PFSK-1 (cell line): ENCODE measurements at regions not wholly inside any gene's neighbourhood (a gene's known extent, or its start where the extent isn't known, plus 50 kb on each side); places are given as distances from the start of the nearest gene placed in this dataset.

Experiments
- FOXP2 ChIP-seq: optimal IDR thresholded peaks from 2 replicates; pipeline ENCODE3; 2011; ENCODE audit warnings: borderline replicate concordance, control low read depth, inconsistent platforms; ENCODE audit not compliant: insufficient read depth; ENCODE audit errors: extremely low read length, extremely low read depth
- POLR2AphosphoS5 ChIP-seq: IDR thresholded peaks from 2 replicates; pipeline ENCODE4 v1.6.1; 2012; ENCODE audit warnings: low read depth, mild to moderate bottlenecking, control low read depth, low read length, moderate library complexity
- REST ChIP-seq, 2 experiments: IDR thresholded peaks; 2 replicates each; pipeline versions ENCODE4 v1.6.1 to v1.8.0; 2011 to 2012; ENCODE audit warnings: low read depth in 2 of 2, low read length in 2 of 2, control low read depth in 1 of 2, inconsistent platforms in 1 of 2, mild to moderate bottlenecking in 1 of 2, moderate library complexity in 1 of 2; ENCODE audit not compliant: insufficient read depth in 1 of 2
- SIN3A ChIP-seq: IDR thresholded peaks from 2 replicates; pipeline ENCODE4 v1.6.1; 2012; ENCODE audit warnings: mild to moderate bottlenecking, low read length, moderate library complexity, borderline replicate concordance; ENCODE audit not compliant: insufficient read depth
- TAF1 ChIP-seq: IDR thresholded peaks from 2 replicates; pipeline ENCODE4 v1.6.1; 2012; ENCODE audit warnings: low read length, control low read depth, borderline replicate concordance; ENCODE audit not compliant: insufficient read depth

- TF ChIP-seq POLR2AphosphoS5: no peak
- TF ChIP-seq TAF1: no peak
- no peak for TF ChIP-seq REST (IDR thresholded peaks at IDR 0.05; ENCODE audit: insufficient read depth in 1 of 2, low read depth in 2 of 2, low read length in 2 of 2)
- no peak for TF ChIP-seq SIN3A
- no peak for TF ChIP-seq FOXP2
Observed at GRCh38 chr10:90641731-90642130, 216.1 kb downstream of the HTR7 start.
